GM21529 (cell line): ENCODE measurements at regions not wholly inside any gene's neighbourhood (a gene's known extent, or its start where the extent isn't known, plus 50 kb on each side); places are given as distances from the start of the nearest gene placed in this dataset.

Experiments used
- ATAC-seq: cut with Tn5 transposase; IDR thresholded peaks from one replicate; pipeline ENCODE4 v1.9.1; 2021; ENCODE audit not compliant: unreplicated experiment

GRCh38 chr6:14429396-14429795 lies 311.8 kb downstream of the CD83 start:
- ATAC-seq = no peak

DNA sequence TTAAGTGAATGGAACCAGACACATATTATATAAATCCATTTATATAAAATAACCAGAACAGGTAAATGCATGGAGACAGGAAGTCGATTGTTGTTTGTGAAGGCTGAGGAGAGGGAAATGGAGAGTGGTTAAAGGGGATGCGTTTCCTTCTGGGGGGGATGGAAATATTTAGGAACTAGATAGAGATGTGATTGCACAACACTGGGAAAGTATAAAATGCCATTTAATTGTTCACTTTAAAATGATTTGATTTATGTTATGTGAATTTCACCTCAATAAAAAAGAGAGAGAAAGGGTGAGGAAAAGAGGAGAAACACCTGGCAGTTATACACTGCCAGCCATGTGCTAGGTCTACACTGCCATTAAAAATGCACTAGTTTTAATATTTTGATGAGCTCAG lies 312.6 kb downstream of the CD83 start:
- no peak for ATAC-seq

DNA sequence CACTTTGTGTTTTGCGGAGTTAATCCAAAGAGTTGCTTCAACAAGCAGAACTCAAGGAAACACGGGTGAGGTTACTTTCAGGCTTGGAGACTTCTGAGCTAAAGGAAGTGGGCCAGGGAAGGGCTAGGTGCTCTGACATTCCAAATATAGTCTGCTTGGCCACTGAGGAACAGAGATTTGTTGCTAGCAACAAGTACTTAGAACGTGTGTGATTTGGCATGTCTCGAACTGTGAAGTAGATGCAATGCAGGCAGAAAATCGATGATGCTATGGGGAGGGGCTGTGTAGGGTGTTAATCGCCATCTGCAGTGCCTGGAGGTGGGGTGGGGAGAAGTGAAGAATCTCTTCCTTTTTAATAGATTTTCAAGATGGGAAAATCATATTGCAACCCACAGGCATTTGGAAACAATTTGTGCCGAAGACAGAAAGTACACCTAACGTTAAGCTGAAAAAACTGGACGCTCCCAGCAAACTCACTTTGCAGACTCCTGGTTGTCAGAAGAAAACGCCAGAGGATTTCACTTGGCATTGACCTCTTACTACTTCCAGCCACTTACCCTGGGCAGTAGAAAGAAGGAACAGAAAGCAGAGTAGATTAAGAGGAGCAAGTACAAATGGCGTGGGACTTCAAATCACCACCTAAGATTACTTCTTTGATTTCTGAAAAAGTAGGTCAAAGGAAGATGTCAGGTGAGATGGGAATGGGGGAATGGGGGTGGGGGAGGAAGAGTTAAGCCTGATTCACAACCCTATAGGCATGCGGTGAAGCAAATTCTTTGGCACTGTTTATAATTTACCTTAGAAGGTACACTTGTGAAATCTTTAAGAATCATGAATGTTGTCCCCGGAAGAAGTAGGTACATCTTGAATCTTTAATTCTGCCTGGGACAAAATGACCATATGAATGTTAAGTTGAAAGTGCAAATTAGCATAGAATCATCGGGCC lies 314.1 kb downstream of the CD83 start:
- no peak for ATAC-seq

DNA sequence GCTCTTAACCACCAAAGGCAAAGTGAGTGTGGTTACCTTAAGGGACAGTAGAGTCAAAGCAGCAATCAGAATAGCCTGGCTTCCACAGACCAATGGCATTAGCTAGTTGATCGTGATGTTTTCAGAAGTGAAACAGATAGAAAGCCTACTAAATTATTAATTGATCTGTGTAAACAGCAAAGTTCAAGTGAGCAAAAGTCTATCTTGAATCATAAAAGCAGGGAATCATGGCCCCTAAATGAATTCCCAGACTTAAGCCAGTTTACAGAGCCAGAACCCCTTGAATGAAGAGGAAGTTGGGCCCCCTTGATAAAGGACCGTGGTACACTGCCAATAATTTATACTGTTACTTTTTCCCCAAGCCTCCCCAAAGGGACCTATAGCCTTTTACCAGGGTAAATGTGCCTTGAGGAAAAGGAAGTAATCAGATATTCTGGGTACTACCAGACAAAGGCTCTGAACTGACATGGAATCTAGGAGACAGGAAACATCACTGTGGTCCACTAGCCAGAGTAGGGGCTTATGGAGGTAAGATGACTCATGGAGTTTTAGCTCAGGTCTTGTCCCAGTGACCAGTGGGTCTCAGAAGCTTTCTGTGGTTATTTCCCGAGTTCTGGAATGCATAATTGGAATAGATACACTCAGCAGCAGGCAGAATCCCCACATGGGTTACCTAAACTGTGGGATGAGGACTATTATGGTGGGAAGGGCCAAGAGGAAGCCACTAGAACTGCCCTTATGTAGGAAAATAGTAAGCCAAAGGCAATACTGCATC lies 317.5 kb downstream of the CD83 start:
- no peak for ATAC-seq

DNA sequence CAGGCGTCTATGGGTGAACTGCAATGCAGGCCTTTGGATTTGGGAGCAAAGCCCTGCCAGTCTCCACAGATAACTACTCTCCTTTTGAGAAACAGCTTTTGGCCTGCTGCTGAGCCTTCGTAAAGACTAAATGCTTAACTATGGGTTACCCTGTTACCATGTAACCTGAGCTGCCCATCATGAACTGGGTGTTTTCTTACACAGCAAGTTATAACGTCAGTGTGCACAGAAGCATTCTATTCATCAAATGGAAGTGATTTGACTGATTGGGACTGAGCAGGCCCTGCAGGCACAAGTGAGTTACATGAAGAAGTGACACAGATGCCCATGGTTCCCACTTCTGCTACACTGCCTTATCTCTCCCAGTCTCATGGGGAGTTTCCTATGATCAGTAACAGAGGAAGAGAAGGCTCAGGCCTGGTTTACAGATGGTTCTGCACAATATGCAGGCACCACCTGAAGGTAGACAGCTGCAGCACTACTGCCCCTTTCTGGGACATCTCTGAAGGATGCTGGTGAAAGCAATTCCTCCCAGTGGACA lies 319.1 kb downstream of the CD83 start:
- ATAC-seq = no peak

GRCh38 chr6:14439419-14439818 lies 321.8 kb downstream of the CD83 start:
- ATAC-seq = no peak

GRCh38 chr6:14440215-14440910 lies 322.8 kb downstream of the CD83 start:
- ATAC-seq = no peak

DNA sequence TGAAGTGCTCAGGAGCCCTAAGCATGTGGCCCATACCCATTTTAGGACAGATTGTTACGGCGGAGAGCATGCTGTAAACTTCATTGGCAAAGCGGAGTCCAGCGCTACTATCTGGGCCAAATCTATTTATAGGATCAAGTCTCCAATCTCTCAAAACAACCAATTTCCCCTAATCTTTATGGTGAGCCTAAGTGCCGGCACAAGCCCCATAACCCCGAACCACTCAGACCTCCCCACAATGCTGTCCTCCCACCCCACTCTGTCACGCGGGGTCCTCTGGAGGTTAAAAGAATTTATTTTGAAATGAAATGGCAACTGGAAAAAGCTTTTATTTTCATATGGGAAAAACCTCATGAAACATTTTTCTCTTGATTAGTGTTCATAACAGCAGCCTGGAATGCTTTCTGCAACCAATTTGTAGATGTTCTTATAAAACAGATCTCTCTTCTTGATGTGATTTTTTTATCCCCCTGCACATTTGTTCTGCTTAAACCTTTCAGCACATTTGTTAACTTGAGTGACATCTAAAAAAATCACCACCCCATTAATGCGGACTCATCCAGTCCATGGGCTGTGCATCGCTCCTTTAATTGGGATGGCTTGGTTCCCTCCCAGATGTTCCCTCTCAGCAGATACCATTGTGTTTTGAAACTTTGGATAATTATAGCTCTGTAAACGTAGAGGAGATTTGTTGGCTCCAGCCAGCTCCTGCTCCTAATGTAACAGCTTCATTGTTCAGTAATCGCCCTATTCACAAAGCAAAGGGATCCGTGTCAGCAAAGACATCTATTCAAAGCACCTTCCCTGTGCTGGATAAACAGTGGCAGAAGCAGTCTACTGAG lies 323.6 kb downstream of the CD83 start:
- no peak for ATAC-seq

- ATAC-seq = no peak
Observed at GRCh38 chr6:14442242-14442641, 324.7 kb downstream of the CD83 start.

DNA sequence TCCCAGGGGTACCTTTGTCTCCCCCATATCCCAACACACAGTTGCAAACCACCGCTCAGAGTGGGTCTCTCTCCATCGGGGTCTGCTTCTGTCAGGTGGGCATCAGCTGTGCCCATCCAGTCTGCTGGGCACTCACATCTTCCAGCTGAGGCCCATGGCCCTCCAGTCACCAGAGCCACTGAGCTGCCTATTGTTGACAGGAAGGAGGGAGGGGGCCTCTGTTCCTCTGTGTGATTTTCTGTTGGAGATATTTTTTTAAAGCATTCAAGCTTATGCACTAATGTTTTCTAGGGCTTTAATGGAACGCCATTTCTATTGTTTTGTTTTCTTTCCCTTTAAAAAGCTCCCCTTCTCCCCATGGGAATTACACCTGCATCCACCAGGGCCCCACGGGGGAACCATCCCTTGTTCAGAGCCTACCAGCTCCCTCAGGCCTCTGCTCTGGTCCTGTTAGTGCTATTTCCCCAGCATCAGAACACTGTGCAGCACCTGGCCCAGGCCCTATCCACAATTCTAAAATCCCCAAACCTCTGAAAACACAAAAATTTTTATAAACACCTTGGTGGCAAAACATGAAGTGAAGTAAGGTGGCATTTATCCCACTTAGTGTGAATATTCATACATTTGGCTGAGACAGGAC lies 326.2 kb downstream of the CD83 start:
- no peak for ATAC-seq

DNA sequence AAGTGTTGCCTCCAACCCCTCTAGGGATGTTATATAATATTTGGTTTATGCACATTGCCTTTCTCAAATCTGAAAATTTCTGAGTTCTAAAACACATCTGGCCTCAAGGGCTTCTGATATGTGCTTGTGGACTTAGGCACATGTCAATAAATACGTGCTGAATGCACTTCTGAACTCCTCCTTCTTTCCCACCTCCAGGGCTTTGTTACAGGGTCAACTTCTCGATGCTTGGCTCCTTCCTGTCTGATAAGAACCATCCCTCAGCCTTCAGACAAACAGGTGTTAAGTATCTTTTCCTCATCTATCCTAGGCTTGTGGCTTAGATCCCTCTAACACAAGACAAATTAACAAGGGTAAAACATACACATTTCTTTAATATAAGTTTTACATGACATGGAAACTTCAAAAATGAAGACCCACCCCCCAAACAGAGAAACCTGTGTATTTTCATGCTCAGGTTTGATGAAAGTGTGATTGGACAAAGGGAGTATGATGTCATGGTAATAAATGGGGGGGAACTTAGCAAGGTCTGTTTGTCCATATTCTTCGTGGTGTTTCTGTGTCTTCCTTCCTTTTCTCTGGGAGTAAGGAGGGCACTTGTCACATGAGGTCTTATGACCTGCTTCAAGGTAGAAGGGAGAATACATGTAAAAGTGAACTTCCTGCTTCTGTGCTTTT lies 326.9 kb downstream of the CD83 start:
- ATAC-seq = no peak

GRCh38 chr6:14447240-14447639 lies 329.7 kb downstream of the CD83 start:
- no peak for ATAC-seq

- no peak for ATAC-seq
Observed at GRCh38 chr6:14448246-14448645, 330.7 kb downstream of the CD83 start.

GRCh38 chr6:14450133-14450504 lies 332.5 kb downstream of the CD83 start:
- no peak for ATAC-seq

- ATAC-seq = no peak
Observed at GRCh38 chr6:14450578-14450977, 333.0 kb downstream of the CD83 start.

DNA sequence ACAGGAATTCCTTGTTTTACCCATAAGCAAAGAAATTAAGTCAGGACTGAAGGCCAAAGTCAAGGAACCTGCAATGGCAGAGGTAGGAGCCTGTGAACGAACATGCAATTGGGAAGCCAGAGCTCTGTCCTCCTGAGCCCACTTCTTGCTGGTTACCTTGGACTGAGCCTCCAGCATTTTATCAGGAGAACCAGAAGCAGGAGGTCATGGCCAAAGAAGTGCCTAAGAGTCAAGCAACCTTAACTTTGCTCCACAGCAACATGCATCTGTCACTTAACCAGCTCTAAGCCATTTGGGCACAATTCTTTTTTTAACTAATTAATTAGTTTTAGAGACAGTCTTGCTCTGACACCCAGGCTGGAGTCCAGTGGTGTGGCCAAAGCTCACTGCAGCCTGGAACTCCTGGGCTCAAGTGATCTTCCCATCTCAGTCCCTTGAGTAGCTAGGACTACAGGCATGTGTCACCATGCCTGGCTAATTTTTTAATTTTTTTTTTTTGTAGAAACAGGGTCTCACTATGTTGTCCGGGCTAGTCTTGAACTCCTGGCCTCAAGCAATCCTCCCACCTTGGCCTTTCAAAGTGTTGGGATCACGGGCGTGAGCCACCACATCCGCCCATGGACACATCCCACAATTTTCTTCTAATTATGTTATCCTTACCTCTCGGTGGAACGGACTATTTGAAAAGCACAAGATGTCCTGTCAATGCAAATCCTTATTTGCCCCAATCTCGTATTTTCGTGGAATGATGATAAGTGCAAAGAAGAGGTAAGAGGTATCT lies 334.2 kb downstream of the CD83 start:
- ATAC-seq = no peak

GRCh38 chr6:14452567-14453527 lies 335.3 kb downstream of the CD83 start:
- ATAC-seq = no peak
